Neuronal stem cell (in vitro differentiated cells): ENCODE measurements at regions not wholly inside any gene's neighbourhood (a gene's known extent, or its start where the extent isn't known, plus 50 kb on each side); places are given as distances from the start of the nearest gene placed in this dataset.
A peak's percentile ranks its signal among the peaks of the same experiment; 100 is the strongest.
"Not testable (repeated sequence)": the region's sequence is repeated elsewhere in the genome, so short reads cannot be mapped to it uniquely, and the experiment has no call there.

Source experiments
- DNase-seq: peaks from one replicate; pipeline ENCODE4 v3.0.0-alpha.2; 2013; ENCODE audit warnings: low spot score
- H2AFZ ChIP-seq: one replicate; pipeline ENCODE4 v1.6.1; 2013; ENCODE audit warnings: mild to moderate bottlenecking, low read length, inconsistent platforms
- H2AK5ac ChIP-seq: 2 replicates; pipeline ENCODE4 v1.6.1; 2013; ENCODE audit warnings: low read depth, mild to moderate bottlenecking, inconsistent platforms, low read length, moderate library complexity, mixed read lengths
- H2BK120ac ChIP-seq: 2 replicates; pipeline ENCODE4 v1.6.1; 2013; ENCODE audit warnings: low read depth, mild to moderate bottlenecking, inconsistent platforms, low read length, moderate library complexity, mixed read lengths
- H2BK12ac ChIP-seq: one replicate; pipeline ENCODE4 v1.6.1; 2013; ENCODE audit warnings: low read length, inconsistent platforms
- H2BK15ac ChIP-seq: 2 replicates; pipeline ENCODE4 v1.6.1; 2013; ENCODE audit warnings: mild to moderate bottlenecking, low read length, inconsistent platforms, mixed read lengths
- H2BK5ac ChIP-seq: one replicate; pipeline ENCODE4 v1.6.1; 2013; ENCODE audit warnings: inconsistent platforms, mild to moderate bottlenecking, low read length, moderate library complexity
- H3K14ac ChIP-seq: one replicate; pipeline ENCODE4 v1.6.1; 2013; ENCODE audit warnings: low read length, inconsistent platforms
- H3K18ac ChIP-seq: 2 replicates; pipeline ENCODE4 v1.6.1; 2013; ENCODE audit warnings: low read length, inconsistent platforms
- H3K23ac ChIP-seq: 2 replicates; pipeline ENCODE4 v1.6.1; 2013; ENCODE audit warnings: low read depth, mild to moderate bottlenecking, mixed read lengths, low read length, inconsistent platforms; ENCODE audit not compliant: poor library complexity
- H3K27ac ChIP-seq: replicated peaks from 3 replicates; pipeline ENCODE4 v1.5.1; 2013; ENCODE audit warnings: low read length, inconsistent platforms
- H3K27me3 ChIP-seq, 3 experiments: 2 replicates each; pipeline ENCODE4 v1.6.1; 2013; ENCODE audit warnings: low read length in 3 of 3, mild to moderate bottlenecking in 2 of 3, inconsistent platforms in 1 of 3, low read depth in 1 of 3, mixed read lengths in 1 of 3, moderate library complexity in 1 of 3; ENCODE audit not compliant: control insufficient read depth in 3 of 3, insufficient read depth in 3 of 3
- H3K36me3 ChIP-seq, 2 donors: replicated peaks in 1 of 2; 2 replicates each; pipeline ENCODE4 v1.6.1; 2013; ENCODE audit warnings: low read length in 2 of 2; ENCODE audit not compliant: control insufficient read depth in 2 of 2, insufficient read depth in 2 of 2
- H3K4ac ChIP-seq: 2 replicates; pipeline ENCODE4 v1.6.1; 2013; ENCODE audit warnings: inconsistent platforms, mild to moderate bottlenecking, low read length, moderate library complexity
- H3K4me1 ChIP-seq, 2 donors: 1 replicate in 1 of 2; 2 replicates in 1 of 2; pipeline ENCODE4 v1.6.1; 2013; ENCODE audit warnings: low read length in 2 of 2, low read depth in 1 of 2; ENCODE audit not compliant: control insufficient read depth in 2 of 2, insufficient read depth in 1 of 2
- H3K4me2 ChIP-seq: one replicate; pipeline ENCODE4 v1.6.1; 2013; ENCODE audit warnings: mild to moderate bottlenecking, low read length, inconsistent platforms; ENCODE audit not compliant: insufficient read depth, poor library complexity, severe bottlenecking
- H3K4me3 ChIP-seq, 2 donors: 2 replicates each; pipeline ENCODE4 v1.5.1; 2013; ENCODE audit warnings: low read length in 2 of 2, mild to moderate bottlenecking in 2 of 2, inconsistent platforms in 1 of 2, moderate library complexity in 1 of 2
- H3K79me1 ChIP-seq: one replicate; pipeline ENCODE4 v1.6.1; 2013; ENCODE audit warnings: low read depth, mild to moderate bottlenecking, inconsistent platforms, low read length, moderate library complexity
- H3K9ac ChIP-seq: one replicate; pipeline ENCODE4 v1.6.1; 2013; ENCODE audit warnings: mild to moderate bottlenecking, low read depth, low read length, inconsistent platforms; ENCODE audit not compliant: poor library complexity
- H3K9me3 ChIP-seq, 2 donors: replicated peaks in 1 of 2; 2 replicates each; pipeline versions ENCODE3 to v1.6.1; 2013; ENCODE audit warnings: low read length in 2 of 2, mild to moderate bottlenecking in 2 of 2, inconsistent platforms in 1 of 2, low read depth in 1 of 2, mixed read lengths in 1 of 2, moderate library complexity in 1 of 2; ENCODE audit not compliant: control insufficient read depth in 2 of 2, insufficient read depth in 1 of 2
- H4K8ac ChIP-seq: one replicate; pipeline ENCODE4 v1.6.1; 2013; ENCODE audit warnings: low read depth, mild to moderate bottlenecking, inconsistent platforms, low read length, moderate library complexity
- H4K91ac ChIP-seq: one replicate; pipeline ENCODE4 v1.6.1; 2013; ENCODE audit warnings: low read length, low read depth, mild to moderate bottlenecking, inconsistent platforms; ENCODE audit not compliant: poor library complexity
- WGBS, 2 donors: extraction: QIAGEN DNeasy Blood & Tissue Kit; methylation state at CpG; one replicate each; pipeline ENCODE4 v1.1.7; 2013; ENCODE audit warnings: missing lambda C conversion rate in 2 of 2, mixed read lengths in 1 of 2; ENCODE audit not compliant: insufficient read length in 2 of 2, insufficient replicate concordance in 1 of 2; ENCODE audit errors: extremely low coverage in 2 of 2; 5-methylcytosine and 5-hydroxymethylcytosine counted together

DNA sequence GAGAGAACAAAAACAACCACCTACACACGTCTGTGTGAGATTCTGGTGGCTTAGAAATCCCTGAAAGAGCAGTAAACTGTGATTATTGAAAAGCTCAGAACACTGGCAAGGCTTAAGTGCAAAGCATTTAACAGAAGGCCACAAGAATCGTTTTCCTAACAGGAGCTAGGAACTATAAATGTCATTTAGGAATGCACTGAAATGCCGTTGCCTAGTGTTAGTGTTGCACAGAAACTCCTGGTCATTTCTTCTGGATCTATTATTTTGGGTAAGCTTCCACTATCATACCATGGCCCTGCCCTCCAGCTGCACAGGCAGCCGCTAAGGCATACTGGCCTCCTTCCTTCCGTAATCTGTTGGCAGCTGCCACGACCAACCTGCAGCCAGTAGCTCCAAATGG lies 923.2 kb downstream of the NLGN4X start:
- no peaks in the 10 kb centered on the region for H3K9me3 ChIP-seq
- no peaks in the 10 kb centered on the region for H3K79me1 ChIP-seq
- WGBS, 2 donors = no CpG with 5 or more reads among the region's 6 CpGs
- H3K14ac ChIP-seq = no peak overlapping the region
- no peaks in the 10 kb centered on the region for H3K4me1 ChIP-seq
- H3K23ac ChIP-seq = no peak overlapping the region
- no peak overlapping the region for H2BK12ac ChIP-seq
- peak overlapping the region; percentile 2 for H3K4me2 ChIP-seq
- no peak overlapping the region for H3K4me3 ChIP-seq
- no peak overlapping the region for H2AK5ac ChIP-seq
- H3K4ac ChIP-seq = no peak overlapping the region
- H2BK5ac ChIP-seq = no peak overlapping the region
- H2BK120ac ChIP-seq = no peak overlapping the region
- H2AFZ ChIP-seq = peak overlapping the region; percentile 53
- no peak overlapping the region for H2BK15ac ChIP-seq
- no peak overlapping the region for H3K27ac ChIP-seq
- no peak overlapping the region for H3K18ac ChIP-seq
- no peaks in the 10 kb centered on the region for H3K27me3 ChIP-seq
- no peaks in the 10 kb centered on the region for H3K36me3 ChIP-seq
- no peak overlapping the region for H3K9ac ChIP-seq
- no peak for DNase-seq
- no peak overlapping the region for H4K91ac ChIP-seq
- no peak overlapping the region for H4K8ac ChIP-seq

DNA sequence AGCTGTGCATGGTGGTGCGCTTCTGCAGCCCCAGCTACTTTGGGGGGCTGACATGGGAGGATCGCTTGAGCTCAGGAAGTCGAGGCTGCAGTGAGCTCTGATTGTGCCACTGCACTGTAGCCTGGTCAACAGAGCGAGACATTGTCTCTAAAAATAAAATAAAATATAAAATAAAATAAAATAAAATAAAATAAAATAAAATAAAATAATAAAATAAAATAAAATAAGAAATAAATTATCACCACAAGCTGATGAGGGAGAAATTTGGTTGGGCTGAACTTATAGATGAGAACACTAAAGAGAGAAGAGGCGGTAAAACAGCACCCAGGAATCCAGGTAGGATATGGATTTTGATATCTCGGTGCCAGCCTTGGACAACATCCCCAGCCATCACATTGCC lies 933.7 kb downstream of the NLGN4X start:
- H2BK5ac ChIP-seq = no peak overlapping the region
- H3K4ac ChIP-seq = no peak overlapping the region
- H2AFZ ChIP-seq = no peak overlapping the region
- no peak for DNase-seq
- no peaks in the 10 kb centered on the region for H3K27me3 ChIP-seq
- H4K8ac ChIP-seq = no peak overlapping the region
- H2BK12ac ChIP-seq = no peak overlapping the region
- no peak overlapping the region for H3K14ac ChIP-seq
- no peak overlapping the region for H3K4me3 ChIP-seq
- no peaks in the 10 kb centered on the region for H3K79me1 ChIP-seq
- no peak overlapping the region for H4K91ac ChIP-seq
- no peak overlapping the region for H3K9ac ChIP-seq
- H2BK120ac ChIP-seq = no peak overlapping the region
- no peaks in the 10 kb centered on the region for H3K4me1 ChIP-seq
- no peak overlapping the region for H3K23ac ChIP-seq
- H3K27ac ChIP-seq = no peak overlapping the region
- H2AK5ac ChIP-seq = no peak overlapping the region
- H3K18ac ChIP-seq = no peak overlapping the region
- H2BK15ac ChIP-seq = no peak overlapping the region
- no peaks in the 10 kb centered on the region for H3K36me3 ChIP-seq
- WGBS, 2 donors = no CpG with 5 or more reads among the region's 6 CpGs
- no peak overlapping the region for H3K4me2 ChIP-seq
- H3K9me3 ChIP-seq = no peaks in the 10 kb centered on the region

DNA sequence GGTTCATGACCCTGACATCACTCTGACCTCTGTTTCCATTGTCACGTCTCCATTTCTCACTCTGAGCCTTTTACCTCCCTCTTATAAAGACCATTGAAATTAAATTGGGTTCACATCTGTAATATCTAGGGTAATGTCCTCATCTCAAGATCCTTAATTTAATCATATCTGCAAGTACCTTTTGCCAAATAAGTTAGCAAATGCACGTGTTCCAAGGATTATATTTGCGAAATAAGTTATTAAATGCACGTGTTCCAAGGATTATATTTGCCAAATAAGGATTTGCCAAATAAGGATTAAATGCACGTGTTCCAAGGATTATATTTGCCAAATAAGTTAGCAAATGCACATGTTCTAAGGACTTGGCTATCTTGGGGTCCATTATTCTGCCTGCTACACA lies 938.0 kb downstream of the NLGN4X start:
- Histone ChIP-seq H3K36me3 (no peaks in the 10 kb centered on the region), H2BK15ac (no peak overlapping the region), H3K23ac (no peak overlapping the region), H3K4me1 (no peaks in the 10 kb centered on the region), H3K4me2 (no peak overlapping the region), H3K14ac (no peak overlapping the region), H2AFZ (no peak overlapping the region), H3K9me3 (no peaks in the 10 kb centered on the region), H2BK5ac (no peak overlapping the region), H3K4me3 (no peak overlapping the region), H3K4ac (no peak overlapping the region), H3K27me3 (no peaks in the 10 kb centered on the region), H3K18ac (no peak overlapping the region), H3K9ac (no peak overlapping the region), H2AK5ac (no peak overlapping the region), H4K91ac (no peak overlapping the region), H3K79me1 (no peaks in the 10 kb centered on the region), H4K8ac (no peak overlapping the region), H2BK120ac (no peak overlapping the region), H2BK12ac (no peak overlapping the region), H3K27ac (no peak overlapping the region)
- WGBS, 2 donors = no CpG with 5 or more reads among the region's 5 CpGs
- no peak for DNase-seq

DNA sequence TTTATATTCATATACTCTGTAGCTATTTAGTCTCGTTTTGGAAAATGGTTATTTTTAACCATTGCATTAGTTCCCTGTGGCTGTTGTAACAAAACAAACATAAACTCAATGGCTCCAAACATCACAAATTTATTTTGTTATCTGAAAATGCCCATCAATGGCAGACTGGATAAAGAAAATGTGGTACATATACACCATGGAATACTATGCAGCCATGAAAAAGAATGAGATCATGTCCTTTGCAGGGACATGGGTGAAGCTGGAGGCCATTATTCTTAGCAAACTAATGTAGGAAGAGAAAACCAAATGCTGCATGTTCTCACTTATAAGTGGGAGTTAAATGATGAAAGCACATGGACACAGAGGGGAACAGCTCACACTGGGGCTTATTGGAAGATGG lies 938.7 kb downstream of the NLGN4X start:
- not testable (repeated sequence) for DNase-seq, H3K4me2 ChIP-seq, H3K18ac ChIP-seq, H3K23ac ChIP-seq, H3K9ac ChIP-seq, H3K36me3 ChIP-seq, H3K4me3 ChIP-seq, H3K27me3 ChIP-seq, H3K9me3 ChIP-seq, H4K91ac ChIP-seq, H3K79me1 ChIP-seq, H2BK5ac ChIP-seq, H3K4ac ChIP-seq, H2BK120ac ChIP-seq, H2BK12ac ChIP-seq, H3K27ac ChIP-seq, H3K4me1 ChIP-seq, H2AK5ac ChIP-seq, H4K8ac ChIP-seq, H3K14ac ChIP-seq, H2BK15ac ChIP-seq, H2AFZ ChIP-seq
- no CpG with 5 or more reads among the region's 1 CpG for WGBS, 2 donors
